ENCODE measurements at regions not wholly inside any gene's neighbourhood (a gene's known extent, or its start where the extent isn't known, plus 50 kb on each side); places are given as distances from the start of the nearest gene placed in this dataset.
"Not testable (repeated sequence)": the region's sequence is repeated elsewhere in the genome, so short reads cannot be mapped to it uniquely, and the experiment has no call there.

DNA sequence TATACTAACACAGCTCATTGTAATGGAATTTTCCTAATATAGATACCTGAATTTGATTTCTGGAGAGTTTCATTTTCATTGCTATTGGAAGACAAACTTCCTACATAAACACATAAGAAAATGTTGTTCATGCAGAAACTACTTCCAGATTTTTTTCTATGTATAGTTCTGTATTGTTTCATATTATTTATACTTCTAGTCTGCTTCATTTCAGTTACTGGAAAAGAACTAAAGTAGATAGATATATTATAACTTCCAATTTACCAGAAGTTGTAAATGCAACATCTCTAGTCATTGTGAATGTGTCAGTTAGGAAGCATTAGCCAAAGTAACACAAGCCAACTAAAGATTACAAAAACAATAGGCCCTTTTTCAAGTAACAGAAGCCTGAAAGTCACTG is 147.3 kb upstream of the ZNF385D start:
- DNase-seq = no peak

DNA sequence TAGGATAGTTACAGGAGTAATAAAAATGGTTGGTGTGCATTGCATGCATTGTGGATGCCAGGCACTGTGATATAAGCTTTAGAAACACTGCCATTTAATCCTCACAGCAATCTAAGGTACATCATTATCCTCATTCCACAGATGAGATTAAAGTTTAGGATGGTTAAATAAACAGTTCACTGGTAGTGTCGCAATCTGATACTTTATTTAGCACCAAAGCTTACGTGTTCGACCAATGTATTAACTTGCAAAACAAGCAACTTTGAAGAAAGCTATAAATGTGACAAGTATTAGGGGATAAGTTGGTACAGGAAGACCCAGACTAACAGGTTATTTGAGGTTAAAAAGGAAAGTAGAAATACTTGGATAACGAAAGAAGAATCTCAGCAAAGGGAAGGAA is 150.5 kb upstream of the ZNF385D start:
- no peak for DNase-seq

DNA sequence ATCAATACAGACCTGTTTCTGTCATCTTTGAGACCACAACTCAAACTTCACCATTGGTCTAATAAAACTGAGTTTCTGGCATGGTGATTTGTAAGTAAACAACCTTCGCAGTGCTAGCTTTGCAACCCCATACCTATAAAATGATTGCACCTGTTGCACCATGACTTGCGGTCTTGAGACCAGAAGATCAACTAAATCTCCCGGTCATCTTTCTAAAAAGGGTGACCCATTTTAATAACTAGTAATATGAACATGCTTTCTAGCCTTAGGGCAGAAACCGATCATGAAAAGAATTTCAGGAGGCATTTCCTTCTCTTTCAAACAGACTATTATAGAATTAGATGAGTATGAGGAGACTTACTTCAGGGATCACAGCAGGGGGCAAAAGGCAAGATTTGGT is 151.9 kb upstream of the ZNF385D start:
- DNase-seq = no peak

DNA sequence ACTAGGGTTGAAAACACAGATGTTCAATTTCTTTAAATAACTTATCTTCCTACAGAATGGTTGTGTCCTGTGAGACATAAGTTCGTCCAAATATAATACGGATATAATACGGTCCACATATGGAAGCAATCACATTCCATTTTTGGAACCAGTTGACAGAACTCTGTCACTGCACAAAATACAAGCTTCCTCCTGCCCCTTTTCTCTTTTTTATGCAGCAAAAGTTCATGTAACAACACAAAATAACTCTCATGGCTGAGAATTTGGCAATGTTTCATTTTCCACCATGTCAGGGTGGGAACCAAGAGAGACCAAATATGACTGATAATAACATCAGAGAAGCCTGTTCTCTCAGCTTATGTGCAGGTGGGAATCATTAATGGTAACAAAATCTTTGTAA is 158.1 kb upstream of the ZNF385D start:
- DNase-seq = no peak

DNA sequence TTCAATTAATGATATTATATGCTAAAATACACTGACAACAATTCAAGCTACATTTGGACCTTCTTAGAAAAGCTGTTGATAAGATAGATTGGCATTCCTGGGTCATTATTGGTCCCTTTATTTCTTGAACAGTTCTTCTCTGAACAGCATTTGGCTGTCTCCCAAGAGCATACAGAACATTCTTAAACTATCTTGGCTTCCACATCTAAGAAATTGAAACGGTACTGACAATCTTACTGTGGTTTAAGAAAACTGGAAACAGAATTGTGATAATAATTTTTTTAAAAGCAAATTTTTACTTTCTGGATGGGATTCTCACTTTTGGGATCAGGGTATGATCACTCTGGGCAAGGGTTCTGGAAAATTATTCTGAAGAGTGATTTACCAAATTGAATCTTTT is 161.7 kb upstream of the ZNF385D start:
- no peak for DNase-seq

DNA sequence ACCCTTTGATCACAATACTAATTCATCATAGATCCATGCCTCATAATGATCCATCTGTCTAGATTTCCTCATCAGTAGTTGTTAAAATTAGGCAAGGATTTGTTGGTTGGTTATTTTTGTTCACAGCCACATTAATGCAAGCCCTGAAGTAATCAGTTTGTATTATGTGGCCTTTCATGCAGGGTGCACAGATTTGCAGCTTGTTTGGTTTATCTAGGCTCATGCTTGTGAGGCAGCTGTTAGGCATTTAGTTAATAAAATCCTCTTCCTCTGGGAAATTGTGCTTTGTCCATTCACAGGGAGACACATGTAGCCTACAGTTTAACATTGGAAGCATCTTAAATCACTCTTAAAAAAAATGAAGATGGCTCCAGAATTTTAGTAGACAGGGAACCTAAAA is 162.8 kb upstream of the ZNF385D start:
- no peak for DNase-seq

DNA sequence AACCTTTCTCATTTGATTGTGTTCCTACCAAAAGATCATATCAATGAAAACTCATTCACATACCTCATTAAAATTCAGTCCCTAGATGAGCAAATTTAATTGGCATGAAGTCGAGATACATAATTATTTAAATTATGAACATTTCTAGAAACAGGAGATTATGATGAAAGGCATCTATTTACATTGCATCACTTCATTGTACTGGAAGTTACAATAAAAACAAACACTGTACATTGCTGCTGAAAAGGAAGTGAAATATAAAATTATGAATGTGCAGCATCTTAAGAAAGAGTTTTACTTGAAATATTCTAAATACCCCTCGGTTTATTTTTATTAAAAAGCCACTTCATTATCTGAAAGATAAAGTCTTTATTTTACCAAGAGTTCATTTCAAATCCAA is 163.4 kb upstream of the ZNF385D start:
- DNase-seq = no peak

DNA sequence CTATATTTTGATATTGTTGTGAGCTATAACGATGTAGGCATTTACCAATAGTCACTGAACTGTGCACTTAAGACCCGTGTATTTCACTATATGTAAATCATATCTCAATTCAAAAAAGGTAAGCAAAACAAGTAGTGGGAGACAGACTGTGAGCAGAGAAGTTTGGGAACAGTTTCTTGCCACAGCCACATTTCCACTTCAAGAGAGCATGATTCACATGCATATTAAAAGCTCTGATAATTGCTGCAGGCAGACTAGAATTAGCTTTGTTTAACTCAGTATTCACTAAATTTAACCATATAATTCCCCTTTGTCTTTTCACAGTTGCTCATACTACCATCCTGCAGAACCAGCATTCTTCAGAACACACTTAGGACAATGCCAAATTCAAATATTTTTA is 168.4 kb upstream of the ZNF385D start:
- DNase-seq = no peak

DNA sequence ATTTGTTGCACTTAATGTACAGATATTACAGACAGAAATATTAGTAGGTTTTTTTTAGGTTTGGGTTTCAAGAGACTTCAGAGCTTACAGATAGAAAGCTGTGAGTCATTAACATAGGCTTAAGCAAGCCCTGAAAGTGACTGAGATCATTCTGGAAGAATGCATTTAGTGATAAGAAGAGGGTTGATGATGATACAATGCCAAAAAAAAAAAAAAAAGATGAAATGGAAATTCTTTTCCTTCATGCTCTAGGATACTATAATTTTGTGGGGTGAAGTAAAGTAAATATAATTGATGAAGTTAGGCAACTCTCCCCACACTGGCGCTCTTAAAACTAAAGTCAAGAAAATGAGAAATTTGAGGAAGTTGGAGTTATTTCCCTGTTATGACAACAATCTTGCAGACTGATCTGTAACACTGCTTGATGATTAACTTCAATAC is 169.4 kb upstream of the ZNF385D start:
- DNase-seq = no peak

DNA sequence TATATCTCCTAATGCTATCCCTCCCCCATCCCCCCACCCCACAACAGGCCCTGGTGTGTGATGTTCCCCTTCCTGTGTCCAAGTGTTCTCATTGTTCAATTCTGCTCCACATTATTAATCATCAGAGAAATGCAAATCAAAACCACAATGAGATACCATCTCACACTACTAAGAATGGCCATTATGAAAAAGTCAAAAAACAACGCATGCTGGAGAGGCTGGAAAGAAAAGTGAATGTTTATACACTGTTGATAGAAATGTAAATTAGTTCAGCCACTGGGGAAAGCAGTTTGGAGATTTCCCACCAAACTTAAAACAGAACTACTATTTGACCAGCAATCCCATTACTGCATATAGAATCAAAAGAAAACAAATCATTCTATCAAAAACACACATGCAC is 172.1 kb upstream of the ZNF385D start:
- not testable (repeated sequence) for DNase-seq

DNA sequence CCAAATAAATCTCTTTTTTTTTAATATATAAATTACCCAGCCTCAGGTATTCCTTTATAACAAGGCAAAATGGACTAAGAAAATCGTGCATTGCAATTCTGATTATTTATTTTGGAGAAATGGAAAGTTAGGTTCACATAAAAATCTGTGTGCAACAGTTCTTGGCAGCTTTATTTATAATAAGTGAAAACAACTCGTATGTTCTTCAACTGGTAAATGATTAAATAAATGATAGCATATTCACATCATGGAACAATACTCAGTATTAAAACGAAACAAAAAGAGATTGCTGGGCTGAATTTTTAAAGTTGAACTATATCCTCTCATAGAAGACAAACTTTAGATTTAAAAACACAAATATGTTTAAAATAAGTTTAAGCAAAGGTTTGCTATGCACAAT is 176.3 kb upstream of the ZNF385D start:
- DNase-seq = no peak

DNA sequence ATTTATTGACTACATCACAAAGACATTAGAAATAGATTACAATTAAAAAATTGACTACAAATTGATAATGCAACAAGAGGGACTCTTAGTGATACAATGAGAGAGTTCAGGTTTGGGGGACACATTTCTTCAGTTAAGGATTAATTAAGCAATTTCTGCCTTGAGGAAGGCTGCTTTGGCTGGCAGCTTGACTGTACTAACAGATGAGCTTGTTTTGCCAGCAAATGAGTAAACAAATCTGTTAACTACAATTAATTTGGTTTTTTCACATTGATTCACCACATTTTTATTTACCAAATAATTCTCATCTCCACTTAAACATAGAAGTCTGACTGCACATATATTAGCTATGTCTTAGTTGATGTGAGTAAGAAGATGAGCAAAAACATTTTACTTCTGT is 183.6 kb upstream of the ZNF385D start:
- DNase-seq = no peak

DNA sequence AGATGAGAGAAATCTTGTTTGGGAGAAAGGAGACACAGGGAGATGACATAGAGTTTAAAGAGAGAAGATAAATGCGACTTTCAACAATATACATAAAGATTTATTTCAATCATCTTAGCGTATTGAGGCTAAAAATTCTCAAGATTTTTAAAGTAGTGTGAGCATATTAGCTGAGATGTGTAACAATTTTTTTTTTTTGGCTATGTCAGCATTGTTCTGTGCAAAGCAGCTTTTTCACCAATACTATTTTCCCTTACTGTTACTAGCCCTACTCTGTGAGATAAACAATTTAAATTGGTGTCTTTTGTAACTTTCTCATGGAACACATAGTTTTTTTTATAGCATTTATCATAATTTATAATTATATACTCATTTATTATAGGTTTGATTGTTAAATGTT is 185.2 kb upstream of the ZNF385D start:
- no peak for DNase-seq

DNA sequence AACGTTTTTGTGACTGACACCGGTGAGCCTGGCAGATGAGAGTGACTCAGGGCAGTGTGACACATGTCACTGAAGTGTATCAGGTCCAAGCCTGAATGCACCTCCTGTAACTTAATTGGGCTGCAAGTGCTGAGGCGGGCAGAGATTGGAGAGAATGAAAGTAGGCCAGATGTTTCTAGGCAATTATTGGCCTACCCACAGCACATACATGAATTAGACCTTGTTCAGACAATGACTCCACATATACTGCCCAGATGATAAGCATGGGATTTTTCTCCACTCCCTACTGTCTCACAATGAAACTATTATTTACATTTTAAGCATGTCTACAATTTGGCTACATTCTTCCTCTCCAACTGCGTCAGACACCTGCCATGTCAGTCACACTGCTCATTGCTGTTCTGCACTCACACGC is 187.3 kb upstream of the ZNF385D start:
- no peak for DNase-seq

DNA sequence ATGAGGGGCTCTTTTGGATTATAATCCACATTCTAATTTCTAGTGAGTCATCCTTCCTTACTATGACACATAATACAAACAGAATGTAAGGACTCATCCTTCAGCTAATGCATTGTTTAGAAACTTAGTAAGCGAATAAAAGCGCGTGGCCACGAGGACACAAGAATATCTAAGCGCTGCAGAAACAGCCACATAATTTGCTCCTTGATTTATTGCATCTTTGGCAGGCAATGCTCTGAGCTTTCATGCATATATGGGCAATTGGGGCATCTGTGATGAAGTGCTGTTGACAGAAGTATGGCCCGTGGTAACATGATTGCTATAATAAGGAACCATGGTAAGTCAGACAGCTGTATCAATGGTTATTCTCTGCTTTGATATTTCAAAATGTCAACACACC is 191.3 kb upstream of the ZNF385D start:
- DNase-seq = no peak

DNA sequence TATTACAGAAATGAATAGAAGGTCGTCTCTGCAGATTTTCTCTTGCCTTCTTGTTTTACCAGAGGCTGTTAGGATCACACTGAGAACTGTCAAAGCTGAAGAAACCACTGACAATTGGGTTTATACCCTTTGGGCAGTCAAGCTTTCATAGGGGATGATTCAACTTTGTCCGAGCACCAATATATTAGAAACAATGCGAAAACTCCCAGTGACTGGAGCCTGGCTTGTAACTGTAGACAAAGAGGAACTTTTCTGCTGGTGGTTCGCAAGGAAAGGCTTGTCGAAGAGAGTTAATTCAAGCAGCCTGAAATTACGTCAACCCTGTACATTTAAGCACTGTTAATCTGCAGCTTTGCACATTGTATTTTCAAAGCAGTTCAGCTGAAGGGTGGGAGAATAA is 193.2 kb upstream of the ZNF385D start:
- DNase-seq = no peak

DNA sequence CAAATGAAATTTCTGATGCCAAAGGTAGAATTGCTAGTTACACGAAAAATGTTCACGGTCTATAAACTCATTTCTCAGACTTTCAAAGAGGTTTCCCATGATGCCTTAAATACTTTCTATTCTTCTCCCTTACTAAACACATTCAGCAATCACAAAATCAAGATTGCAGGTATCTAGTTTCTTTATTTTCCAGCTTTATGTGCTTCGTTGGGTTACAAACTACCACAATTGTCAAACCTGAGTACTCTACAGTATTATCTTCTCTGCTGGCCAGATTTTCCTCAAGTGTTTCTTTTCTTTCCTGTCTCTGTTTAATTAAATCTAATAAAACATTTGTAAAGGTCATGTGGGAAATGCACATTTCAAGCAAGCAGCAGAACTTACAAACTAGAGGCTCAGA is 201.8 kb upstream of the ZNF385D start:
- no peak for DNase-seq

DNA sequence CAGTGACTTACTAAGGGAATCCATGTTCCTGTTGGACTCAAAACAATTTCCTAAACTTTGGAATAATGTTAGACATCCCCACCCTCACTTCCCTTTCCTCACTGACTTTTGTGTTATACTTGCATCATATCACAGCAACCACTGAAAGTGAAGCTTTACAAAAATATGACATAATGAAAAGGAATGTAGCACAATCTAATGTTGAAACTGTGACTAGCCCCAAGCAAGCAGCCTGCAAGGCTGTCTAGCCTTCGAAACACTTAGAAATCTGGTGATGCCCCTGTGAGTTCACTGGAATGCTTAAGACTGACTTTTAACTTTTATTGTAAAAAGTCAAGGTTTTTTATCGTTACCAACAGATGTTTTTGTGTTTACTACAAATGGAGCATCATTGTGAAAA is 203.7 kb upstream of the ZNF385D start:
- DNase-seq = no peak

DNA sequence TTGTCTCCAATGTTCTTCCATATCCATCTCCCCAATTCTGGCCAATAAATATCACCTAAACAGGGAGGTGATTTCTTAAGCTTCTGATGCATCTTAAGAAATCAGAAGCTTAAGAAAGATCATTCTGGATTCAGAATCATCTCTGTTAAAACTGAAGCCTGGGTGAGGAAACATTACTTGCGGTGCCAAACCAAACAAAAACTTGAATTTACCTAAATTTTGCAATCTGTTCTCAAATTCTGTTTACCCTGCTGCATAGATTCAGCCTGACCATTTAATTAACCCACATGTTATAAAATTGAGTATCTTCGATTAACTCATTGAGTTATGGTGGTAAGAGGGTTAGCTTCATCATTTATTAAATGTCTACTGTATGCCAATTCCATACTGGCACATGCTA is 204.4 kb upstream of the ZNF385D start:
- DNase-seq = no peak

DNA sequence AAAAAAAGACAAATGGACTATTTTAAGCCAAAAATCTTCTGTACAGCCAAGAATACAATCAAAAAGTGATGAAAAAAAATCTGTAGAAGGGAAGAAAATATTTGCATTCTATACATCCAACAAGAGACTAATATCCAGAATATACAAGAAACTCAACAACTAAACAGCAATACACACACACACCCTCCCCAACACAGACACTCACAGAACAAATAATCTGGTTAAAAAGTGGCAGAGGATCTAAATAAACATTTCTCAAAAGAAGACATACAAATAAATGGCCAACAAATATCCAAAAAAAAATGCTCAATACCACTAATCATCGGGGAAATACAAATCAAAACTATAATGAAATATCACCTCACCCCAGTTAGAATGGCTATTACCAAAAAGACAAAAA is 209.0 kb upstream of the ZNF385D start:
- no peak for DNase-seq

DNA sequence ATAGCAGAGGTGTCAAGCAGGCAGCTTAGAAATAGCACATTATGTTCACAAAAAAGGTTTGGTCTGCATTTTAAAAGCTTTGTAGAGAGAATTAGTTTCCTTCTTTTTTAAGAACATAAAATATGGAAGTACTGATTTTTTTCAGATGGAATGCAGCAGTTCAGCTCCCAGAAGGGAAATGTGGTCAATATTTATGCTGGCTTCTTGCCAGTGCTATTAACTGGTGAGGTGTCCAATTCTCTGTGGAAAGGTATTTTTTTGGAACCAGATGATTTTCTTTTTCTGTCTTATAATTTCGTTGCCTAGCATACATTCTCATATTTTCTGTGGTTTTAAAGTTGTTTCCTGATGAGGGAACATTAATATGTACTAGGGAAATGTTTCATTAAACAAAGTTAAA is 211.4 kb upstream of the ZNF385D start:
- DNase-seq = no peak

DNA sequence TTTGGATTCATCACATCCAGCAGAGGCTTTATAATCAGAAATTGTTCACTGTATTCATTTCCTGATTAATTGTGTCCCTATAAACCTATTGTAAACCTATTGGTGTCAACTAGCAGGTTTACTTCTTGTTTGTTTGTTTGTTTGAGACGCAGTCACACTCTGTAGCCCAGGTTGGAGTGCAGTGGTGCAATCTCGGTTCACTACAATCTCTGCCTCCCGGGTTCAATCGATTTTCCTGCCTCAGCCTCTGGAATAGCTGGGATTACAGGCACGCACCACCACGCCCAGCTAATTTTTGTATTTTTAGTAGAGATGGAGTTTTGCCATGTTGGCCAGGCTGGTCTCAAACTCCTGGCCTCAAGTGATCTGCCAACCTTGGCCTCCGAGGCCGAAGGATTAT is 215.4 kb upstream of the ZNF385D start:
- DNase-seq = not testable (repeated sequence)

DNA sequence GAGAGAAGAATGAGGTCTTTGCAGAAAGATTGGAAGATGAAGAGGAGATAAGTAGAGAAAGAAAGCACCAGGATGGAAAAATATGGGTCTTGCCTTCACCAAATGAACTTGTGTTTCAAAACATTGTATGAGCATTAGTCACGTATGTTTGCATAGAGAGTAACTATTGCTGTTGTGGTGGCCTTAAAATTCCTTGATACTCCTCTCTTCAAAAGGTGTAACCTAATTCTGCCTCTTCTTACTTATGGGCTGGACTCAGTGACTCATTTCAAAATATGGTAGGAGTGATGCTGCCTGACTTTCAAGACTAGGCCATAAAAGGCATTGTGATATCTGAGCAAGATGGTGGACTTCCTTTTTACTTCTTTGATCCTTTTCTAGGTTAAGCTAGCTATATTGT is 228.7 kb upstream of the ZNF385D start:
- DNase-seq = no peak

DNA sequence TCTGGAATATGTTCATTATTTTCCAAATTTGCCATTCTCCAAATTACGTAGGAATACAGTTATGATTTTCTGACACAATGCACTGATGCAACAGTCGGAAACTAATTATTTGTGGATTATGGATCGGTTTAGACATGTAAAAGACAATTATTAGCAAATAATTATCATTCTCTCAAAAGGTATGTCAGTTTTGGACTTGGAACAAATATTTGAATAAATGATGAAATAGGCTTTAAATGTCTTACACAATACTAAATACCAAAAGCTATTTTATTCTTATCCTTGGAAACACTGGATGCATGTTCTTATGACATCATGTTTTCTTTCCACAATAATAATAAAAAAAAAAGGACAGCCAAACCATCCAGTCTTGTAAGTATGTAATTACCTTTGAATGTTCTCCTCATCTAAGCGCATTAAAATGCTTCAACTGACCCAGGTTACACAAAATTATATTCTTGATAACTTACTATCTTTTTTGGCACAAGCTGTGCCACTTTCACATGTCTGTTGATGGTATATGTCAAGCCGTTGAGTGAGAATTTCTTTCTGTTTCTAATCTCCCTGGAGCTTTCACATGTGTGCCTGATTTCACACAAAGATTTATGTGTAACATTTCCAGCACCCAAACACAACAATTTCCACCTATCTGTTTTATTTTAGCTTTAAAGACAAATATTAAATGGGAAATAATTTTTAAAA is 238.5 kb upstream of the ZNF385D start:
- no peak for DNase-seq

DNA sequence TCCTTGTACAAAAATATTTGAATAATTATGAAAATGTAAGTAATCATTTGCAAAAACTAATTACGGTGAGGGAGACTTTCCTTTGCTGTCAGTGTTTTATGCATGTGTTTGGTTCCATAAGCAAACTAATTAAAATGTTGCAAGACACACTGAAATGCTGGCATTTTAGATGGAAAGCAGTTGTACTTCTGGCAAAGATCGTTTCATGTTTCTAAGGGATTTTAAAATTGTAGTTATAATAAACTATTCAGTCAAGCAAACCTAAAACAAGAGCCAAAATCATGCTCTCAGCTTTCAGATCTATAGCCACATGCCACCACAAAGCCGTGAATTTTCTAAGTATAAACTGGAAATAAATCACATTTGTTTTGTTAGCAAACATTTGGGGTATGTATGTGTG is 240.1 kb upstream of the ZNF385D start:
- DNase-seq = no peak

Data from COR-L47 (cell line).